ENCODE measurements at regions not wholly inside any gene's neighbourhood (a gene's known extent, or its start where the extent isn't known, plus 50 kb on each side); places are given as distances from the start of the nearest gene placed in this dataset.
A peak's percentile ranks its signal among the peaks of the same experiment; 100 is the strongest.

DNA sequence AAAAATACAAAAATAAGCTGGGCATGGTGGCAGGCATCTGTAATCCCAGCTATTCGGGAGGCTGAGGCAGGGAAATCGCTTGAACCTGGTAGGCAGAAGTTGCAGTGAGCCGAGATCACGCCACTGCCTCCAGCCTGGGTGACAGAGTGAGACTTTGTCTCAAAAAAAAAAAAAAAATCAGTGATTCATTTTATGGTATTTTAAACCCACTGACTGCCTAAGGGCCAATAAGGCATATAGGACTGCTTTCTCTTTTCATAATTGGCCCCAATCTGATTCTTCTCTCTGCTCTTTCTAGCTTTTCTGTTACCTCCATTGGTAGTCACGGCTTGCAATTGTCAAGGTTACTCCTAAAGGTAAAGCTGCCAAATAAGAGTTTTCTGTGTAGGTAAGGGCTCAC, 60.2 kb upstream of the ADGRF1 start:
- TF ChIP-seq, protein P1, sequence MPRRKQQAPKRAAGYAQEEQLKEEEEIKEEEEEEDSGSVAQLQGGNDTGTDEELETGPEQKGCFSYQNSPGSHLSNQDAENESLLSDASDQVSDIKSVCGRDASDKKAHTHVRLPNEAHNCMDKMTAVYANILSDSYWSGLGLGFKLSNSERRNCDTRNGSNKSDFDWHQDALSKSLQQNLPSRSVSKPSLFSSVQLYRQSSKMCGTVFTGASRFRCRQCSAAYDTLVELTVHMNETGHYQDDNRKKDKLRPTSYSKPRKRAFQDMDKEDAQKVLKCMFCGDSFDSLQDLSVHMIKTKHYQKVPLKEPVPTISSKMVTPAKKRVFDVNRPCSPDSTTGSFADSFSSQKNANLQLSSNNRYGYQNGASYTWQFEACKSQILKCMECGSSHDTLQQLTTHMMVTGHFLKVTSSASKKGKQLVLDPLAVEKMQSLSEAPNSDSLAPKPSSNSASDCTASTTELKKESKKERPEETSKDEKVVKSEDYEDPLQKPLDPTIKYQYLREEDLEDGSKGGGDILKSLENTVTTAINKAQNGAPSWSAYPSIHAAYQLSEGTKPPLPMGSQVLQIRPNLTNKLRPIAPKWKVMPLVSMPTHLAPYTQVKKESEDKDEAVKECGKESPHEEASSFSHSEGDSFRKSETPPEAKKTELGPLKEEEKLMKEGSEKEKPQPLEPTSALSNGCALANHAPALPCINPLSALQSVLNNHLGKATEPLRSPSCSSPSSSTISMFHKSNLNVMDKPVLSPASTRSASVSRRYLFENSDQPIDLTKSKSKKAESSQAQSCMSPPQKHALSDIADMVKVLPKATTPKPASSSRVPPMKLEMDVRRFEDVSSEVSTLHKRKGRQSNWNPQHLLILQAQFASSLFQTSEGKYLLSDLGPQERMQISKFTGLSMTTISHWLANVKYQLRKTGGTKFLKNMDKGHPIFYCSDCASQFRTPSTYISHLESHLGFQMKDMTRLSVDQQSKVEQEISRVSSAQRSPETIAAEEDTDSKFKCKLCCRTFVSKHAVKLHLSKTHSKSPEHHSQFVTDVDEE (CRISPR knock-in tag; IDR thresholded peaks at IDR 0.05) = no peak
- no peak for TF ChIP-seq ZFP3 (CRISPR knock-in tag; IDR thresholded peaks at IDR 0.05)
- TF ChIP-seq ARNTL (CRISPR knock-in tag; IDR thresholded peaks at IDR 0.05; ENCODE audit: borderline replicate concordance, low read depth) = no peak
- no peak for ATAC-seq

DNA sequence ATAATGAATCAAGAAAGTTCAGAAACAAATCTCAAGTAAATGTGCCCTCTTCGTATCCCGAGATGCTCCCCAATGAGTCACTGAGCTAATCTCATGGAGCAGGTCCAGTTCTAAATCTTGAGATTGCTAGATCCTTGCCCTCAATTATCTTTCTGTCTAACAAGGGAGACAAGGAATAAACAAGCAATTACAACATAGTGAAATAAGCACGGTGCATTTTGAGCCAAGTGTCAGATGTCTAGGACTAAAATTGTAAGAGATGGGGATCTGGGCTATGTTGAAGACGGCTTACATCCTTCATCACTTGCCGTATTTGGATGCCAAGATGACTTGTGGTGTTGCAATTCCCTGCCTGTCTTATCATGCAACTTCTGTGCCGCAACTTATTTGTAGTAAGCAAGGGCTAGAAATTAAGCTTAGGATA, 56.5 kb upstream of the ADGRF1 start:
- TF ChIP-seq TCF4 (CRISPR knock-in tag; IDR thresholded peaks at IDR 0.05; ENCODE audit: borderline replicate concordance) (no peak), OSR1 (CRISPR knock-in tag; IDR thresholded peaks at IDR 0.05) (no peak)
- ATAC-seq = no peak

DNA sequence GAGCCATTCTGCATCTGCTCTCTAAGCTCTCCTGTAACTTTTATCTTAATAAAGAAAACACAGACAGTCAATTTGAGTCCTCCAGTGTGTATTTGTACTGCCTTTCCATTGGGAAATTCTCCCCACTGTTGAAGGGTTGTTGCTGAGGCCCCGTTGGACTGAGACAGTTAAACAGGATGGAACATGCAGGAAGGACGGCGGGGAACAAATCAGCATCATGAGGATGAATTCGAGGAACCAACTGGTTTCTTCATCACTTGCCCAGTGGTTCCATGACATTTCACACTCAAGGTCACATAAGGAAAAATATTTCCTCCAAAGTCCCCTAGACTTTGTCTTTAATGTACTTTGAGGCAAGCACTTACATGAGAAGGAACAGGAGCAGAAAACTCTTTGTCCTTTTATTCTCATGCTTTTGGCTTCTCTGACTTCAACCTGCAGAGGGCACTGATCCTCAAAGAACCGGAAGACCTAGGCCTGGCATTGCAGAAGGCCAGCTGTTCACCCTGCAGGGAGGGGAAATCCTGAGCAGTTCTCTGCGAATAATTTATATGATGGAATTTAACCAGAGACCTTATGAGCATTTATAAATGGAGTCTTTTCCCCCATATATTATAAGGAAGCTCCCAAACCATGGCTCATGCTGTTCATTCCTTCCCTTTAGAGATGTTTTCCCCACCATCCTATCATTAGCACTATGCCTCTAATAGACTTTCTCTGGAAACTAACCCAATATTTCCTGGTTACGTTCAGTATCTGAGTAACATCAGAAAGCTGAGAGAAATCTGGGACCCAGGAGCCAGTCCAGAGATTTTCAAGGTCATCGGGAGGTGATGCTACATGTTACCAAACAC, 55.2 kb upstream of the ADGRF1 start:
- TF ChIP-seq ZNF70 (CRISPR knock-in tag; IDR thresholded peaks at IDR 0.05) (0 out of 2 replicates have a peak, but pooled peaks have one; percentile 20), BACH2 (CRISPR knock-in tag; IDR thresholded peaks at IDR 0.05; ENCODE audit: borderline replicate concordance) (no peak), ZNF8 (CRISPR knock-in tag; IDR thresholded peaks at IDR 0.05) (no peak), TCF4 (CRISPR knock-in tag; IDR thresholded peaks at IDR 0.05; ENCODE audit: borderline replicate concordance) (peak; percentile 35; the same call in 1 of the 2 replicates)
- TF ChIP-seq, protein P2, sequence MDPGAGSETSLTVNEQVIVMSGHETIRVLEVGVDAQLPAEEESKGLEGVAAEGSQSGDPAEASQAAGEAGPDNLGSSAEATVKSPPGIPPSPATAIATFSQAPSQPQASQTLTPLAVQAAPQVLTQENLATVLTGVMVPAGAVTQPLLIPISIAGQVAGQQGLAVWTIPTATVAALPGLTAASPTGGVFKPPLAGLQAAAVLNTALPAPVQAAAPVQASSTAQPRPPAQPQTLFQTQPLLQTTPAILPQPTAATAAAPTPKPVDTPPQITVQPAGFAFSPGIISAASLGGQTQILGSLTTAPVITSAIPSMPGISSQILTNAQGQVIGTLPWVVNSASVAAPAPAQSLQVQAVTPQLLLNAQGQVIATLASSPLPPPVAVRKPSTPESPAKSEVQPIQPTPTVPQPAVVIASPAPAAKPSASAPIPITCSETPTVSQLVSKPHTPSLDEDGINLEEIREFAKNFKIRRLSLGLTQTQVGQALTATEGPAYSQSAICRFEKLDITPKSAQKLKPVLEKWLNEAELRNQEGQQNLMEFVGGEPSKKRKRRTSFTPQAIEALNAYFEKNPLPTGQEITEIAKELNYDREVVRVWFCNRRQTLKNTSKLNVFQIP (CRISPR knock-in tag; IDR thresholded peaks at IDR 0.05; ENCODE audit: borderline replicate concordance, low read depth) = no peak
- TF ChIP-seq, protein P3, sequence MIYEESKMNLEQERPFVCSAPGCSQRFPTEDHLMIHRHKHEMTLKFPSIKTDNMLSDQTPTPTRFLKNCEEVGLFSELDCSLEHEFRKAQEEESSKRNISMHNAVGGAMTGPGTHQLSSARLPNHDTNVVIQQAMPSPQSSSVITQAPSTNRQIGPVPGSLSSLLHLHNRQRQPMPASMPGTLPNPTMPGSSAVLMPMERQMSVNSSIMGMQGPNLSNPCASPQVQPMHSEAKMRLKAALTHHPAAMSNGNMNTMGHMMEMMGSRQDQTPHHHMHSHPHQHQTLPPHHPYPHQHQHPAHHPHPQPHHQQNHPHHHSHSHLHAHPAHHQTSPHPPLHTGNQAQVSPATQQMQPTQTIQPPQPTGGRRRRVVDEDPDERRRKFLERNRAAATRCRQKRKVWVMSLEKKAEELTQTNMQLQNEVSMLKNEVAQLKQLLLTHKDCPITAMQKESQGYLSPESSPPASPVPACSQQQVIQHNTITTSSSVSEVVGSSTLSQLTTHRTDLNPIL (CRISPR knock-in tag; IDR thresholded peaks at IDR 0.05; ENCODE audit: low read depth) = no peak
- peak; percentile 99 for ATAC-seq

DNA sequence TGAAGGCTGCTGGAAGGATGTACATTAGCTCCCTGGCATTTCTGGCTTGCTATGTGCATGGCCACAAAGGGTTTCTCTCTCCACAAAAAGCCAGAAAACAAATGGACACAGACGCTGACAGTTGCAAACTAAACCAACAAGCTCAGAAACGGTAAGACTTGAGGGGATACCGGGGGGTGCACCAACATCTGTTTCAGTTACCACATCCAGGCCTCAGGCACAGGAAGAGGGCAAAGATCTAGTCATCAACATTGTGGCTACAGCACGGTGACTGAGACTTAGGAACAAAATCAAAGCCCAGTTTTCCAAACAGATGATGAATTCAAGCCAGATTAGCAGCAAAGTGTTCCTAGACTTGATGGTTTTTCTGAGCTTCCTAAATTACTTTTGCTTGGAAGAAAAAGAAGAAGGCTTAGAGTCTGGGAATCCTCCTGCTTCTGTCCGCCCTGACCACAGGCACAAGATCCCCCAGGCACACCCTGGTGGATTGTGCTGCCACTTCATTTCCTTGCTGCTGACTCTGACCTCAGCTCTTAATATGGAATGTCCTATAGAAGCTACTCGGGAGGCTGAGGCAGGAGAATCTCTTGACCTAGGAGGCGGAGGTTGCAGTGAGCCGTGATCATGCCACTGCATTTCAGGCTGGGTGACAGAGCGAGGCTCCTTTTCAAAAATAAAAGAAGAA, 54.2 kb upstream of the ADGRF1 start:
- ATAC-seq = no peak
- TF ChIP-seq, protein P3 (CRISPR knock-in tag; IDR thresholded peaks at IDR 0.05; ENCODE audit: low read depth) = no peak
- TF ChIP-seq TCF4 (CRISPR knock-in tag; IDR thresholded peaks at IDR 0.05; ENCODE audit: borderline replicate concordance) (no peak), GLIS3 (CRISPR knock-in tag; IDR thresholded peaks at IDR 0.05) (no peak), CSDC2 (CRISPR knock-in tag; IDR thresholded peaks at IDR 0.05) (no peak), ESRRG (CRISPR knock-in tag; IDR thresholded peaks at IDR 0.05) (no peak), ZNF565 (CRISPR knock-in tag; conservative IDR thresholded peaks at IDR 0.05; ENCODE audit: low read depth) (no peak), BACH2 (CRISPR knock-in tag; IDR thresholded peaks at IDR 0.05; ENCODE audit: borderline replicate concordance) (no peak), OSR1 (CRISPR knock-in tag; IDR thresholded peaks at IDR 0.05) (no peak)
- TF ChIP-seq, protein P1 (CRISPR knock-in tag; IDR thresholded peaks at IDR 0.05) = no peak
- TF ChIP-seq, protein P4, sequence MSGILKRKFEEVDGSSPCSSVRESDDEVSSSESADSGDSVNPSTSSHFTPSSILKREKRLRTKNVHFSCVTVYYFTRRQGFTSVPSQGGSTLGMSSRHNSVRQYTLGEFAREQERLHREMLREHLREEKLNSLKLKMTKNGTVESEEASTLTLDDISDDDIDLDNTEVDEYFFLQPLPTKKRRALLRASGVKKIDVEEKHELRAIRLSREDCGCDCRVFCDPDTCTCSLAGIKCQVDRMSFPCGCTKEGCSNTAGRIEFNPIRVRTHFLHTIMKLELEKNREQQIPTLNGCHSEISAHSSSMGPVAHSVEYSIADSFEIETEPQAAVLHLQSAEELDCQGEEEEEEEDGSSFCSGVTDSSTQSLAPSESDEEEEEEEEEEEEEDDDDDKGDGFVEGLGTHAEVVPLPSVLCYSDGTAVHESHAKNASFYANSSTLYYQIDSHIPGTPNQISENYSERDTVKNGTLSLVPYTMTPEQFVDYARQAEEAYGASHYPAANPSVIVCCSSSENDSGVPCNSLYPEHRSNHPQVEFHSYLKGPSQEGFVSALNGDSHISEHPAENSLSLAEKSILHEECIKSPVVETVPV (CRISPR knock-in tag; IDR thresholded peaks at IDR 0.05) = no peak
- TF ChIP-seq, protein P5, sequence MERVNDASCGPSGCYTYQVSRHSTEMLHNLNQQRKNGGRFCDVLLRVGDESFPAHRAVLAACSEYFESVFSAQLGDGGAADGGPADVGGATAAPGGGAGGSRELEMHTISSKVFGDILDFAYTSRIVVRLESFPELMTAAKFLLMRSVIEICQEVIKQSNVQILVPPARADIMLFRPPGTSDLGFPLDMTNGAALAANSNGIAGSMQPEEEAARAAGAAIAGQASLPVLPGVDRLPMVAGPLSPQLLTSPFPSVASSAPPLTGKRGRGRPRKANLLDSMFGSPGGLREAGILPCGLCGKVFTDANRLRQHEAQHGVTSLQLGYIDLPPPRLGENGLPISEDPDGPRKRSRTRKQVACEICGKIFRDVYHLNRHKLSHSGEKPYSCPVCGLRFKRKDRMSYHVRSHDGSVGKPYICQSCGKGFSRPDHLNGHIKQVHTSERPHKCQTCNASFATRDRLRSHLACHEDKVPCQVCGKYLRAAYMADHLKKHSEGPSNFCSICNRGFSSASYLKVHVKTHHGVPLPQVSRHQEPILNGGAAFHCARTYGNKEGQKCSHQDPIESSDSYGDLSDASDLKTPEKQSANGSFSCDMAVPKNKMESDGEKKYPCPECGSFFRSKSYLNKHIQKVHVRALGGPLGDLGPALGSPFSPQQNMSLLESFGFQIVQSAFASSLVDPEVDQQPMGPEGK (CRISPR knock-in tag; IDR thresholded peaks at IDR 0.05; ENCODE audit: borderline replicate concordance) = no peak

All from SK-N-SH treated with all-trans-retinoic acid at 6 μM for 48 hours (cell line).